IMR-90 (cell line): ENCODE measurements at regions not wholly inside any gene's neighbourhood (a gene's known extent, or its start where the extent isn't known, plus 50 kb on each side); places are given as distances from the start of the nearest gene placed in this dataset.

Experiments
- ATAC-seq: fragments of 200-7000 bp; cut with Tn5 transposase; 2 replicates; pipeline ENCODE4 v1.9.1; 2020; ENCODE audit warnings: low read depth, mild to moderate bottlenecking, moderate library complexity
- BruUV-seq: library from RNA; stranded (reverse); fragments of 400-500 nt; replicated peaks from 2 replicates; lab custom pipeline; 2021; lab: Mats Ljungman, UMichigan
- CTCF ChIA-PET: fragments of 300-600 bp; formaldehyde crosslinking; extraction: SDS; loops from one replicate; lab custom pipeline; 2021; ENCODE audit warnings: antibody characterized with exemption; lab: Yijun Ruan, JAX
- POLR2A ChIA-PET: fragments of 300-600 bp; sonication (Branson Sonifier 250); formaldehyde crosslinking; loops from one replicate; lab custom pipeline; 2022; ENCODE audit warnings: antibody characterized with exemption; ENCODE audit not compliant: unreplicated experiment; lab: Charles Lee
- DNase-seq: peaks from one replicate; pipeline ENCODE4 v3.0.0; 2013
- H2AFZ ChIP-seq: replicated peaks from 2 replicates; pipeline ENCODE3; 2013; ENCODE audit warnings: low read length, mild to moderate bottlenecking; ENCODE audit not compliant: poor library complexity
- H2AK5ac ChIP-seq: 2 replicates; pipeline ENCODE4 v1.6.1; 2013; ENCODE audit warnings: low read depth, low read length, inconsistent platforms
- H2AK9ac ChIP-seq: replicated peaks from 2 replicates; pipeline ENCODE3; 2013; ENCODE audit warnings: mild to moderate bottlenecking, low read depth, low read length, moderate library complexity; ENCODE audit not compliant: poor library complexity
- H2BK120ac ChIP-seq: 2 replicates; pipeline ENCODE4 v1.6.1; 2013; ENCODE audit warnings: low read depth, low read length, inconsistent platforms
- H2BK15ac ChIP-seq: 3 replicates; pipeline ENCODE4 v1.6.1; 2013; ENCODE audit warnings: low read depth, low read length, inconsistent platforms
- H2BK20ac ChIP-seq: 2 replicates; pipeline ENCODE4 v1.6.1; 2013; ENCODE audit warnings: low read depth, mild to moderate bottlenecking, inconsistent platforms, low read length, moderate library complexity
- H2BK5ac ChIP-seq: 2 replicates; pipeline ENCODE4 v1.6.1; 2013; ENCODE audit warnings: mild to moderate bottlenecking, low read depth, low read length, inconsistent platforms; ENCODE audit not compliant: poor library complexity, severe bottlenecking
- H3K14ac ChIP-seq: replicated peaks from 2 replicates; pipeline ENCODE4 v1.6.1; 2013; ENCODE audit warnings: low read depth, low read length, inconsistent platforms
- H3K18ac ChIP-seq: 2 replicates; pipeline ENCODE4 v1.6.1; 2013; ENCODE audit warnings: low read depth, low read length, control low read depth
- H3K23ac ChIP-seq: 2 replicates; pipeline ENCODE4 v1.6.1; 2013; ENCODE audit warnings: low read depth, low read length, inconsistent platforms
- H3K27ac ChIP-seq: 2 replicates; pipeline ENCODE4 v1.5.1; 2013; ENCODE audit warnings: mild to moderate bottlenecking, control low read depth, low read length; ENCODE audit not compliant: insufficient read depth
- H3K27me3 ChIP-seq: 2 replicates; pipeline ENCODE4 v1.6.1; 2013; ENCODE audit warnings: low read length; ENCODE audit not compliant: control insufficient read depth, insufficient read depth
- H3K36me3 ChIP-seq: 2 replicates; pipeline ENCODE4 v1.6.1; 2013; ENCODE audit warnings: low read length, mixed read lengths; ENCODE audit not compliant: control insufficient read depth, insufficient read depth
- H3K4ac ChIP-seq: 2 replicates; pipeline ENCODE4 v1.6.1; 2013; ENCODE audit warnings: low read depth, low read length, inconsistent platforms
- H3K4me1 ChIP-seq: 2 replicates; pipeline ENCODE4 v1.6.1; 2013; ENCODE audit warnings: low read length, mixed read lengths; ENCODE audit not compliant: control insufficient read depth, insufficient read depth
- H3K4me2 ChIP-seq: 2 replicates; pipeline ENCODE4 v1.6.1; 2013; ENCODE audit warnings: low read depth, mild to moderate bottlenecking, control low read depth, low read length, moderate library complexity
- H3K4me3 ChIP-seq: 2 replicates; pipeline ENCODE4 v1.5.1; 2013; ENCODE audit warnings: low read depth, mild to moderate bottlenecking, control low read depth, low read length, moderate library complexity; ENCODE audit not compliant: insufficient read depth
- H3K56ac ChIP-seq: 2 replicates; pipeline ENCODE4 v1.6.1; 2013; ENCODE audit warnings: low read length, inconsistent platforms; ENCODE audit not compliant: insufficient read depth; ENCODE audit errors: extremely low read depth
- H3K79me1 ChIP-seq, 2 experiments: 2 replicates each; pipeline ENCODE4 v1.6.1; 2013; ENCODE audit warnings: low read length in 2 of 2, inconsistent platforms in 1 of 2, low read depth in 1 of 2
- H3K9ac ChIP-seq: 2 replicates; pipeline ENCODE4 v1.6.1; 2013; ENCODE audit warnings: low read depth, low read length, control low read depth
- H3K9me1 ChIP-seq: 2 replicates; pipeline ENCODE4 v1.6.1; 2013; ENCODE audit warnings: low read length, inconsistent platforms; ENCODE audit not compliant: insufficient read depth
- H3K9me3 ChIP-seq: 2 replicates; pipeline ENCODE4 v1.6.1; 2013; ENCODE audit warnings: low read length; ENCODE audit not compliant: control insufficient read depth, insufficient read depth
- H4K20me1 ChIP-seq: 2 replicates; pipeline ENCODE4 v1.6.1; 2013; ENCODE audit warnings: low read length, inconsistent platforms; ENCODE audit not compliant: insufficient read depth
- H4K5ac ChIP-seq: 2 replicates; pipeline ENCODE4 v1.6.1; 2013; ENCODE audit warnings: mild to moderate bottlenecking, low read depth, low read length, control low read depth
- H4K8ac ChIP-seq, 2 experiments: 2 replicates each; pipeline ENCODE4 v1.6.1; 2013; ENCODE audit warnings: low read depth in 2 of 2, low read length in 2 of 2, control low read depth in 1 of 2, inconsistent platforms in 1 of 2
- H4K91ac ChIP-seq: 2 replicates; pipeline ENCODE4 v1.6.1; 2013; ENCODE audit warnings: low read depth, low read length, inconsistent platforms; ENCODE audit not compliant: insufficient read depth
- CHD1 ChIP-seq: IDR thresholded peaks from 2 replicates; pipeline ENCODE4 v1.6.1; 2012; ENCODE audit warnings: low read depth, low read length, improper control_type of control experiment
- MAFK ChIP-seq: IDR thresholded peaks from 2 replicates; pipeline ENCODE4 v1.6.1; 2012; ENCODE audit warnings: low read depth, low read length, improper control_type of control experiment
- WGBS, 2 experiments: methylation state at CpG; one replicate each; pipeline versions ENCODE4 v1.1.5 to v1.1.7; 2013; ENCODE audit warnings: missing lambda C conversion rate in 2 of 2; ENCODE audit not compliant: insufficient read length in 1 of 2; ENCODE audit errors: extremely low coverage in 2 of 2; 5-methylcytosine and 5-hydroxymethylcytosine counted together
- dilution Hi-C: fragments of 300-500 bp; cut with HindIII; formaldehyde crosslinking; loops from one replicate; pipeline ENCODE4 v1.14.3; 2018; ENCODE audit warnings: low sequenced_read_pairs; ENCODE audit not compliant: unreplicated experiment
- in situ Hi-C: fragments of 300-500 bp; cut with MboI; formaldehyde crosslinking; loops from 3 replicates; pipeline ENCODE4 v1.14.3; 2019; ENCODE audit warnings: low sequenced_read_pairs, inconsistent platforms, mixed read lengths
- intact Hi-C: fragments of 100-400 bp; cut with micrococcal nuclease; formaldehyde crosslinking; loops from 2 replicates; pipeline ENCODE4 v1.10.0; 2022

DNA sequence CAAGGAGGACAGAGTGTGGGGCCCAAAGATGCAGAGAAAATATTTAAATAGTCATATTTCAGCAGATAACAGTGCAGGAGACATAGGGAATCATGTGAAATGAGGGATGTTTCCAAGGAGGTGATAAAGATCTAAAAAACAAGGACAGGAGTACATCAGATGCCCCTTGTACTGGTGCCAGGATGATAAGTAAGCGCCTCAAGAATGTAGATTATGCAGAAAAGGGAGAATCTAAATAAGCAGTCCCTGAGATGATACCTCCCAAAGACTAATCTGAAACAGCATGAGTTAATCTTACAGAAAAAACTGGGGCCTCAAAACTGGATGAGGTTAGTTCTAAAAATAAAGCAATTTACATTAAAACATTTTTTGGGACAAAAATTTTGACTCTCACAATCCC, 136.1 kb upstream of the WDFY3 start:
- ATAC-seq (no peak), DNase-seq (no peak)
- no peaks in the 10 kb centered on the region for H3K4me1 ChIP-seq
- no TSS peak for BruUV-seq
- no peak overlapping the region for H2AFZ ChIP-seq
- POLR2A ChIA-PET: no interaction called here
- H3K36me3 ChIP-seq: no peaks in the 10 kb centered on the region
- no peak overlapping the region for H2BK15ac ChIP-seq
- H3K4me3 ChIP-seq: no peak overlapping the region
- dilution Hi-C loops (no loop called here), intact Hi-C loops (no loop called here), in situ Hi-C loops (no loop called here)
- H4K91ac ChIP-seq: no peak overlapping the region
- H4K20me1 ChIP-seq: no peaks in the 10 kb centered on the region
- H3K18ac ChIP-seq: no peak overlapping the region
- TF ChIP-seq MAFK: no peak
- TF ChIP-seq CHD1: no peak
- no peaks in the 10 kb centered on the region; the same call in 1 of the 2 replicates for H3K9me1 ChIP-seq
- no CpG with 5 or more reads among the region's 1 CpG for WGBS, 2 experiments
- H3K56ac ChIP-seq: no peak overlapping the region
- no peak overlapping the region for H2BK120ac ChIP-seq
- no peak overlapping the region for H2AK5ac ChIP-seq
- no peak overlapping the region for H4K8ac ChIP-seq
- CTCF ChIA-PET: no interaction called here
- no peak overlapping the region for H4K5ac ChIP-seq
- no peaks in the 10 kb centered on the region for H3K79me1 ChIP-seq
- H3K27ac ChIP-seq: no peak overlapping the region
- no peak overlapping the region for H3K14ac ChIP-seq
- no peaks in the 10 kb centered on the region for H3K9me3 ChIP-seq
- H2BK5ac ChIP-seq: no peak overlapping the region
- no peak overlapping the region for H3K4me2 ChIP-seq
- no peaks in the 10 kb centered on the region for H3K27me3 ChIP-seq
- H2BK20ac ChIP-seq: no peak overlapping the region
- no peak overlapping the region for H3K4ac ChIP-seq
- no peak overlapping the region for H3K9ac ChIP-seq
- no peak overlapping the region for H3K23ac ChIP-seq
- no peak overlapping the region for H2AK9ac ChIP-seq
